Transverse colon (tissue), 4 donors: ENCODE measurements at regions not wholly inside any gene's neighbourhood (a gene's known extent, or its start where the extent isn't known, plus 50 kb on each side); places are given as distances from the start of the nearest gene placed in this dataset.

Experiments used
- CTCF ChIP-seq, 5 experiments: fragments of 200-600 bp in 3 of 5; fragments of 450-650 bp in 2 of 5; sonication (generic) in 3 of 5; IDR thresholded peaks; 1 replicate in 2 of 5; 2 replicates in 3 of 5; pipeline ENCODE4 v1.5.1; 2016 to 2017; ENCODE audit warnings: antibody characterized with exemption in 5 of 5, inconsistent platforms in 3 of 5, mild to moderate bottlenecking in 2 of 5, moderate library complexity in 1 of 5
- POLR2AphosphoS5 ChIP-seq, 3 donors: sonication (generic); formaldehyde crosslinking; IDR thresholded peaks; one replicate each; pipeline ENCODE4 v1.6.1; 2016; ENCODE audit warnings: antibody characterized with exemption in 3 of 3

- TF ChIP-seq POLR2AphosphoS5 (IDR thresholded peaks at IDR 0.05) (no peak), CTCF (IDR thresholded peaks at IDR 0.05) (no peak)
These were observed 346.9 kb downstream of the MEIS1 start for GRCh38 chr2:66781804-66782203.
